ENCODE measurements at regions not wholly inside any gene's neighbourhood (a gene's known extent, or its start where the extent isn't known, plus 50 kb on each side); places are given as distances from the start of the nearest gene placed in this dataset.

DNA sequence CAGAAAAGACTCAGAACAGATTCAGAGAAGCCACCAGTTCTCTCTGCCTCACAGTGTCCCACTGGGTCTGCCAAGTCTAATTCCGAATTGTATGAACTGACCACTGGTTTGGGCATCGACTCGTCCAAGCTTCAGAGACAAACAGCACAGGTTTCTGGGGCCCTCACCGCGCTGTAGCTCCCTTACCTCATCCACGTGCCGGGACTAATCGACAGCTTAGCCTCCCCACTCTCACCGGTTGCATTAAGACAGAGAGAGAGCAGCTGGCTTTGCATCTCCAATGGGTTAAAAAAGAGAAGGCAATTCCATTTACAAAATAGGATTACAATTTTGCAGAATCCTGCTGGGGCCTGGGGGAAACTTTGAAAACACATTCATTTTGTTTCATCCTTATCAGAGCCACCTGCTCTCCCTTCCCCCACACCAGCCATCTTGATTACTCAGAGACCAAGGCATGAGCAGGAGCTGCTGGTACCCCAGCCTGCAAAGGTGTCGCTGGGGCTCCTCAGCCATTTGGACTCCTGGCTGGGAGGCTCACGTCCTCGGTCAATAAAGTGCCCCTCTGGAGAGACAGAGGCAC, 95.3 kb upstream of the RPL38 start:
- DNase-seq: no peak
- H3K4me1 ChIP-seq: no peaks in the 10 kb centered on the region
- intact Hi-C loops (cut with DNase I): loop anchor here (10.0 kb wide), 1 partner anchor 63 kb away; no protein-coding TSS in a partner anchor
- 64 to 67% methylated on average over 12 of the region's 12 CpGs for WGBS, 2 donors
- no peaks in the 10 kb centered on the region for H3K36me3 ChIP-seq
- H3K4me3 ChIP-seq: no peak overlapping the region
- H3K27ac ChIP-seq: no peak overlapping the region
- no peaks in the 10 kb centered on the region for H3K9me3 ChIP-seq
- TF ChIP-seq, protein P1, sequence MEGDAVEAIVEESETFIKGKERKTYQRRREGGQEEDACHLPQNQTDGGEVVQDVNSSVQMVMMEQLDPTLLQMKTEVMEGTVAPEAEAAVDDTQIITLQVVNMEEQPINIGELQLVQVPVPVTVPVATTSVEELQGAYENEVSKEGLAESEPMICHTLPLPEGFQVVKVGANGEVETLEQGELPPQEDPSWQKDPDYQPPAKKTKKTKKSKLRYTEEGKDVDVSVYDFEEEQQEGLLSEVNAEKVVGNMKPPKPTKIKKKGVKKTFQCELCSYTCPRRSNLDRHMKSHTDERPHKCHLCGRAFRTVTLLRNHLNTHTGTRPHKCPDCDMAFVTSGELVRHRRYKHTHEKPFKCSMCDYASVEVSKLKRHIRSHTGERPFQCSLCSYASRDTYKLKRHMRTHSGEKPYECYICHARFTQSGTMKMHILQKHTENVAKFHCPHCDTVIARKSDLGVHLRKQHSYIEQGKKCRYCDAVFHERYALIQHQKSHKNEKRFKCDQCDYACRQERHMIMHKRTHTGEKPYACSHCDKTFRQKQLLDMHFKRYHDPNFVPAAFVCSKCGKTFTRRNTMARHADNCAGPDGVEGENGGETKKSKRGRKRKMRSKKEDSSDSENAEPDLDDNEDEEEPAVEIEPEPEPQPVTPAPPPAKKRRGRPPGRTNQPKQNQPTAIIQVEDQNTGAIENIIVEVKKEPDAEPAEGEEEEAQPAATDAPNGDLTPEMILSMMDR (IDR thresholded peaks at IDR 0.05): no peak
- TF ChIP-seq EP300 (IDR thresholded peaks at IDR 0.05) (no peak), POLR2AphosphoS5 (IDR thresholded peaks at IDR 0.05) (no peak), POLR2A (IDR thresholded peaks at IDR 0.05) (no peak)
- peaks cover 0 to 48% (median 9%) of the 10 kb centered on the region in 3 donors for H3K27me3 ChIP-seq

DNA sequence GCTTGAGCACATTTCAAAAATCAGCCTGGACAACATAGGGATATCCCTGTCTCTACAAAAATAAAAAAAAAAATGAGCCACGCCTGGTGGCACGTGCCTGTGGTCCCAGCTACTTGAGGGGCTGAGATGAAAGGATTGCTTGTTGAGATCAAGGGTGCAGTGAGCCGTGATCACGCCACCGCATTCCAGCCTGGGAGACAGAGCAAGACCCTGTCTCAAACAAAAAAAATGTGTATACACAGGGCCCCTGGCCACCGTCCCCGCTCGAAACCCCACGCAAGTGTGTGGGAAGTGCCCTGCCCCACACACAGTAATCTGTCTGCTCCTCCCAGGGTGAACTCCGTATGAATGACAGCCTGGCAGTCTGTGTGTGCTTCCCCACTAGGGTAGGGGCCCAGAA, 93.0 kb upstream of the RPL38 start:
- no peaks in the 10 kb centered on the region for H3K4me1 ChIP-seq
- DNase-seq: no peak
- H3K36me3 ChIP-seq: no peaks in the 10 kb centered on the region
- no peak overlapping the region for H3K4me3 ChIP-seq
- WGBS, 2 donors: 28 to 46% methylated on average over 10 of the region's 10 CpGs
- H3K27me3 ChIP-seq: peaks cover 0 to 66% (median 14%) of the 10 kb centered on the region in 3 donors
- TF ChIP-seq POLR2AphosphoS5 (IDR thresholded peaks at IDR 0.05) (no peak), EP300 (IDR thresholded peaks at IDR 0.05) (no peak), POLR2A (IDR thresholded peaks at IDR 0.05) (no peak)
- TF ChIP-seq, protein P1 (IDR thresholded peaks at IDR 0.05): no peak
- no peaks in the 10 kb centered on the region for H3K9me3 ChIP-seq
- no peak overlapping the region for H3K27ac ChIP-seq
- intact Hi-C loops (cut with DNase I): no loop called here

DNA sequence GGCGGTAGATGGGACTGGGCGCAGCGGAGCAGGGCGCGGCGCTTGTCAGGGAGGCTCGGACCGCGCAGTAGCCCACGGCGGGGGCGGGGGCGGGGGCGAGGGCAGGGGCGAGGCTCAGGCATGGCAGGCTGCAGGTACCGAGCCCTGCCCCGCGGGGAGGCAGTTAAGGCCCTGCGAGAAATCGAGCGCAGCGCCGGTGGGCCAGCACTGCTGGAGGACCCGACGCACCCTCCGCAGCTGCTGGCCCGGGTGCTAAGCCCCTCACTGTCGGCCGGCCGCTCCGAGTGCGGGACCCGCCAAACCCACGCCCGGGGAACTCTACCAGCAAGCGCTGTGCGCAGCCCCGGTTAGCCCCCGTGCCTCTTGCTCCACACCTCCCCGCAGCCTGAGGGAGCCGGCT, 90.2 kb upstream of the RPL38 start:
- no peak for DNase-seq
- TF ChIP-seq, protein P1 (IDR thresholded peaks at IDR 0.05): no peak
- no peak for TF ChIP-seq POLR2A (IDR thresholded peaks at IDR 0.05)
- TF ChIP-seq POLR2AphosphoS5 (IDR thresholded peaks at IDR 0.05): no peak
- no peak for TF ChIP-seq EP300 (IDR thresholded peaks at IDR 0.05)
- Histone ChIP-seq H3K27me3 (peaks cover 0 to 60% (median 14%) of the 10 kb centered on the region in 3 donors), H3K27ac (no peak overlapping the region), H3K4me1 (no peaks in the 10 kb centered on the region), H3K4me3 (no peak overlapping the region), H3K36me3 (no peaks in the 10 kb centered on the region), H3K9me3 (no peaks in the 10 kb centered on the region)
- WGBS, 2 donors: 96 to 97% methylated on average over 41 of the region's 41 CpGs
- intact Hi-C loops (cut with DNase I): no loop called here

DNA sequence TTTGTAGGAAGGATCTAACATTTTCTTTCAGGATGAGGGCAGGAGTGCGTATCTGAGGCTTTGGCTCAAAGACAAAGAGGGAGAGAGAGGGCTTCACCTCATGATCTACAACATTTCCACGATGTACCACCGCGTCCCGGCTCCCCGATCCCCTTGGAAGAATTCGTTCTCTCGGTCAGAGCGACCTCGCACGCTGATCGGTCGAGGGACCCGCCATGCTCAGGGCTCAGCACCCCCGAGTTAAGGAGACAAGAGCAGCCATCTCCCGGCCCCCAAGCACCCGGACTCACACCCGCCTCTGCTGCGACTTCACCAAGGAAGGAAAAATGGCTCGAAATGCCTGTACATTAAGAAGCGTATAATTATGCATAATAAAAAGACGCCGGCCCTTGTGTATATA, 89.5 kb upstream of the RPL38 start:
- Histone ChIP-seq H3K27ac (no peak overlapping the region), H3K9me3 (no peaks in the 10 kb centered on the region), H3K27me3 (peaks cover 0 to 54% (median 14%) of the 10 kb centered on the region in 3 donors), H3K4me1 (no peaks in the 10 kb centered on the region), H3K36me3 (no peaks in the 10 kb centered on the region), H3K4me3 (no peak overlapping the region)
- WGBS, 2 donors: 78 to 82% methylated on average over 23 of the region's 23 CpGs
- no peak for TF ChIP-seq POLR2AphosphoS5 (IDR thresholded peaks at IDR 0.05)
- TF ChIP-seq EP300 (IDR thresholded peaks at IDR 0.05): no peak
- no peak for TF ChIP-seq POLR2A (IDR thresholded peaks at IDR 0.05)
- TF ChIP-seq, protein P1 (IDR thresholded peaks at IDR 0.05): no peak
- no peak for DNase-seq
- intact Hi-C loops (cut with DNase I): no loop called here
